GM19328 (cell line): ENCODE measurements at regions not wholly inside any gene's neighbourhood (a gene's known extent, or its start where the extent isn't known, plus 50 kb on each side); places are given as distances from the start of the nearest gene placed in this dataset.
"Not testable (repeated sequence)": the region's sequence is repeated elsewhere in the genome, so short reads cannot be mapped to it uniquely, and the experiment has no call there.

Experiments used
- ATAC-seq: cut with Tn5 transposase; IDR thresholded peaks from one replicate; pipeline ENCODE4 v1.9.1; 2021; ENCODE audit warnings: mild to moderate bottlenecking, moderate library complexity; ENCODE audit not compliant: unreplicated experiment

DNA sequence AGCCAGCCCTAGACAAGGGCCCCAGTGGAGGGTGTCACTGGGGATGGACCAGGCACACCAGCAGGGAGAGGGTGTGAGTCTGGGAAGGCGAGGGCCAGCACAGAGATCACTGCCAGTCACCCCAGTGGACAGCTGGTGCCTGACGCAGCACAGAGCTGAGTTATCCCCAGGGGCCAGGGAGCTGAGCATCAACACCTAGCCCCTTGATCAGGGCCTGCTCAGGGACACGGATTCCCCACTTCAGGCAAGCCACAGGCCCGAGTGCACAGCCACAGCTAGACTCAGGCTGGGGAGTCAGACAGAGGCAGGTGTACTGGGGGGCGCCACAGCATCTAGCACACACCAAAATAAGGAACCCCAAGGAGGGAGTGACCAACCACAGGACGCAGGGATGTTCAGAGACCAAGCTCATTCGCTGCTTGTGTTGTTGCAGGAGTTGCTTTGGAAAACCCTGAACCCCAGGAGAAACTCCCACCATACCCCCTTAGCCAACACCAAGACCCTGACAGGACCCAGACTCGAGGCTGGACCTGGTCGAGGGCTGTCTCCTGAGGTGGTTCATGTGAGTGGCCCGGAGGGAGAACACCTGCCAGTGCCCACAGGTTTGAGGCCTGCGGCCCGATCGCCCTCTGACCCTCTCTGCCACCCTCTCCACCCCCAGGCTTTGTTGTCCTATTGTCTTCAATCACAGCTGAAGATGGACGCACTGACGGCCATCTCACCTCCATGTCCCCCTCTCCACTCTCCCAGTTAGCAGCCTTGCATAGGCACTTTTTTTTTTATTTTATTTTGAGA, 146.8 kb downstream of the TPRA1 start:
- no peak for ATAC-seq

- no peak for ATAC-seq
Measured at GRCh38 chr3:127442506-127442905, 148.0 kb downstream of the TPRA1 start.

- no peak for ATAC-seq
Measured at GRCh38 chr3:127441764-127442163, 148.8 kb downstream of the TPRA1 start.

GRCh38 chr3:127440384-127440783, 150.1 kb downstream of the TPRA1 start:
- ATAC-seq, result no peak

- no peak for ATAC-seq
Measured at GRCh38 chr3:127439621-127440020, 150.9 kb downstream of the TPRA1 start.

- ATAC-seq, result no peak
Measured at GRCh38 chr3:127438951-127439350, 151.1 kb upstream of the PRR20G start.

GRCh38 chr3:127438371-127438770, 150.5 kb upstream of the PRR20G start:
- no peak for ATAC-seq

DNA sequence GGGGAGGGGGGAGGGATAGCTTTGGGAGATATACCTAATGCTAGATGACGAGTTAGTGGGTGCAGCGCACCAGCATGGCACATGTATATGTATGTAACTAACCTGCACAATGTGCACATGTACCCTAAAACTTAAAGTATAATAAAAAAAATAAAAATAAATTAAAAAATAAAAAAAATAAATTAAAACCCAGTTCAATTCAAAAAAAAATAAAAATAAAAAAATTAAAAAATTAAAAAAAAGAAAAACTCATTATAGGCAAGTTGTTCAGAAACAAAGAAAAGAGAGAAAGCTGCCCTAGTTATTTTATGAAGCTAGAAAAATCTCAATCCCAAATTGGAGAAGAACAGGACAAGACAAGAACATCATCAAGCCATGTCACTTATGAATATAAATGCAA, 147.5 kb upstream of the PRR20G start:
- not testable (repeated sequence) for ATAC-seq

DNA sequence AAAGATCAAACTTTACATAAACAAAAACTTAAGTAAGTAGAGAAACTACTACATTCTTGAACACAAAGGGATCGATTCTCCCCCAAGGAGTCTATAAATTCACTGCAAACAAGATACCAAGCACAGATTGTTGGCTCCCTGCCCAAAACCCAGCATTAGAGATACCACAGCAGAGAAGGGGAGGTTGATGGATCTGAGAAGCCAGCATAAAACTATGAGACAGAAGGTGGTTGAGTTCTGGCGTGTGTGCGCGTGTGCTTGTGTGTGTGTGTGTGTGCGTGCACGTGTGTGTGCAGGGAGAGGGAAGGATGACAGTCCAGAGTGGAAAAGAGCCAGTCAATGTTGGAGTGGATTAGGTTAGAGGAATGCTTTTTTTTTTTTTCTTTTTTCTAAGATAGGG, 143.2 kb upstream of the PRR20G start:
- ATAC-seq, result no peak

- no peak for ATAC-seq
Measured at GRCh38 chr3:127428344-127428997, 140.6 kb upstream of the PRR20G start.

- no peak for ATAC-seq
Measured at GRCh38 chr3:127427666-127428065, 139.8 kb upstream of the PRR20G start.

DNA sequence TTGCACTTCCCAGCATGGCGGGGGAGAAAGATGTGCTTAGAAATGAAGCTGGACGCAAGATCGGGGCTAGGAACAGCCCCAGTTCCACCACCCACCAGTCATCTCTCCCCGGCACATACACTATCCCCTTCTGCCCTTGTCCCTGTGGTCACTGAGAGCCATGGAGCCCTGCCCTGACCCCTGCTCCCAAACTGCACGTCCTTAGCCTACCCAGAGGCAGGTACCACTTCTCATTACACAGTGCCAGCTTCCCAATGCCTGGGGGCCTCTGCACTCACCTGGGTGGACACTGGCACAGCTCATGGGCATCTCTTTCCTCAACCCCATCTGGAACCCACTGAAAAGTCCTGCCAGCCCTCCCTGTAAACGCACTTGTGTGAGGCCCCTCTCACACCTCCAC, 139.3 kb upstream of the PRR20G start:
- no peak for ATAC-seq

DNA sequence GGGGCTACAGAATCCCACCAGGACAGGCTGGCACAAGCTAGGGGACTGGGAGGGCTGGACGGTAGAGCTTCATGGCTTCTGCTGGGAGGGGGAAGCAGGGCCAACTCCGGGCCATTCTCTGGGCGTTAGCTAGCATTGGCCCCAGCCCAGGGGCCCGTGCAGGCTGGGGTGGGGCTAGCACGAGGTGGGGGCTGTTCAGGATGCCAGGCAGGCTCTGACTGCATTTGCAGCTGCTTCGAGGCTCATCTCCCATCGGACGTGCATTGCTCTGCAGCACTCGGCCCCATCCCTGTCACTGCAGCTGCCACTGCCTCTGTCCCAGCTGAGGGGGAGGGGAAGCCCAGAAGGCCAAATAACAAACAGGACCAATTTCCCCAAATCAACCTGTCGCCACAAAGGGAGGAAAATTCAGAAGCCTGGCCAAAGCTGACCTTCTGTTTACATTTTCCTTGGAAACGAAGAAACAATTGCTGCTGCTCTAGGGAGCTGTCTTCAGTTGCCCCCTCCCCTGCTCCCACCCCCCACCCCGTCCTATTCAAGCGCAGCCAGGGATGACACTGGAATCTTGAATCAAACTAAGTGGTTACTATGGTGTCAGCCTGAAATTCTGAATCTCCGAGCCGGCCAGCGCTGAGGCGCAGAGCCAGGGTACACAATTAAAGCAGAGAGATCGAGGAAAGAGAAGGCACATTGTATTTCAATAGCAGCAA, 138.8 kb upstream of the PRR20G start:
- ATAC-seq, result no peak

GRCh38 chr3:127425505-127426443, 137.9 kb upstream of the PRR20G start:
- ATAC-seq, result no peak

DNA sequence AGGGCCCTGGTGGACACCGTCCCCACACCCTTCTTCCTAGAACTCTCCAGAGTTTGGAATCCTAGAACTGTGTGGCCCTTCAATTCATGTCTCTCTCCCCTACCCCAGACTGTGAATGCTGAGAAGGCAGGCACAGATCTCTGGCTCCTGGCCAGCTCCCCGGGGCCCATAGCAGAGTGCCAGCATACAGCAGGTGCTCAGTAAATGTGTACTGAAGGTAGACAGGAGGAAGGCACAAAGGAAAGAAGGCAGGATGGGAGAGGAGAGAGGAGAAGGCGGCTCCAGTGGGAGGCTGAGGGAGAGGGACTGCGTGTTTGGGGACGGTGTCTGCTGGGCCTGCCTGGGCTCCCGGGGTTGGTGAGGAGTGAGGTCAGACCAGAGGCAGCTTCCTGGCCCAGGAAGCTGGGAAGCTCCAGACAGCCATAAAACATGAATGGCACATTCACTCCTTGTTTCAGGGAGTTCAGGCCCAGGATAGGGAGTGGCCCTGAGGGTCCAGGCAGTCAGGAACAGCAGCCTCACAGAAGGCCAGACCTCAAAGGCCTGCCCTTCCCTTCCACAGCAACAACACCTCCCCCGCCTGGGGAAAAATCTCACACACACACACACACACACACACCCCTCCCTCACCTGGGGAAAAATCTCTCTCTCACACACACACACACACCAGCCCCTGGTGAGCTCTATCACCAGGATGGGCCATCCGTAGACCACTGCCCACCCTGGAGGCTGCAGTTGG, 137.1 kb upstream of the PRR20G start:
- ATAC-seq, result no peak

- no peak for ATAC-seq
Measured at GRCh38 chr3:127423856-127424765, 136.3 kb upstream of the PRR20G start.

DNA sequence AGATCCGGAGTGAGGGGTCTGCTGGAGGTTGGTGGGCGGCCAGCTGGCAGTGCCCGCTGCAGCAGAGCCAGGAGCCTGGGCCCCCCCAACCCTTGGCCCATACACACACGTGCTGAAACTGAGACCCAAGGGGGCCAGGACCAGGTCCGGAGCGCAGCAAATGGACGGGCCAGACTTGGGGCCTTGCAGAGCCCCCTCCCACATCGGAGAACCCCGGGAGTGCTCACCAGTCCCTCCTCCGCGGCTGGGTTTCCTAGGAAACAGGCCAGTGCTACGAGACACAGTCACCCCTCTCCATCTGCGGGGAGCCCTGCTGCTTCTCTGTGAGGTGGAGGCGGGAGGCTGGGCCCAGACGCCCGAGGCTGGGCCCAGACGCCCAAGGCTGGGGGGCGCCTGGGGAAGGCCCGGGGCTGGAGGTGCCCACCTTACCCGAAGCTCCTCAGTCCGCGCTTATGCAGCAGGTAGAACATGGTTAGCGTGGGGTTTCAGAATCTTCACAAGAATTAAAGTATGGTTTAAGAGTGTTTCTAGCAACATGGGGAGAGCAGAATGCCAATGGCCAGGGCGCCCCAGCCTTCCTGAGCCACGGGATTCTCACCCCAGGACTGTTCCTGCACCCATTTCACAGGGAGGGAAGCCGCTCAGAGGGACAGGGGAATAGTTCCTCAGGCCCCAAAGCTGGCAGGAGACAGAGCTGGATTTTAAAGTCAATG, 135.0 kb upstream of the PRR20G start:
- no peak for ATAC-seq

DNA sequence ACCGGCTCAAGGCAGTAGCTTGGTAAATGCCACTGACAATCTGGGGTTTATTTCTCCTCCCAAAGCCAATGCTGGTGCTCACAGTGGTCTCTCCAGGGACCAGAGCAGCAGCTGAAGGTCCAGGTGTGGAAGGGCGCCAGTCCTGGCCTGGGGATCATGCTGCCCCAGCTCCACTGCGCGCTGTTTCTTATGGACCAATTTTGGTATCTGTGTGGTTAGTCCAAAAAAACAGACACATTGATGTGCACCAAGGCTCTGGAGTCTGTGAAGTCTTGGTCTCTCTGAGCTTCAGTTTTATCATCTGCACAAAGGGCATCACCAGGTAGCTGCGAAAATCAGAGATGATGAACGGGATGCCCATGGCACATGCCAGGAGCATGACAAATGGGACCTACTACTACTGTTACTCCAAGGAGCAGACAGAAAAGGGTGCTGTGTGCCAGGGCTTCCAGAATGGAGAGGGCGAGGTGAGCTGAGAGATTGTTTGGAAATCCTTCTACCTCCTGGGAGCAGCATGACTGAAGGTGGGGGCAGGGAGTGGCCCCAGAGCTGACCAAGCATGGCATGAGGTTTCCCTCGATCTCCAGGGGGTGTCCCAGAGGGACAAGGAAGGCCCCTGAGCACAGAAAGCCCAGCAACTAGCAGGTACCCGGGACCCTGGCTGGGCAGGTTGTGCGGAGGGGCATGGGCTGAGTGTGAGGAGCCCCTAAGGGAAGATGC, 134.3 kb upstream of the PRR20G start:
- ATAC-seq, result no peak
